ENCODE measurements at regions not wholly inside any gene's neighbourhood (a gene's known extent, or its start where the extent isn't known, plus 50 kb on each side); places are given as distances from the start of the nearest gene placed in this dataset.

GRCh38 chr18:14943967-14944636, 196.1 kb downstream of the ANKRD30B start:
- no peak overlapping the region for H2AFZ ChIP-seq (replicated peaks; ENCODE audit: low read length, poor library complexity)
- DNase-seq (no peak), ATAC-seq (ENCODE audit: low read depth) (no peak)
- H3K4me2 ChIP-seq (ENCODE audit: low read depth, low read length) = no peak overlapping the region
- H4K20me1 ChIP-seq (ENCODE audit: insufficient read depth, low read length) = no peaks in the 10 kb centered on the region
- H3K27ac ChIP-seq (ENCODE audit: insufficient read depth, low read length) = no peak overlapping the region
- no peak overlapping the region for H3K9ac ChIP-seq (ENCODE audit: low read depth, low read length)
- H2BK20ac ChIP-seq (ENCODE audit: low read depth, low read length) = no peak overlapping the region
- H3K27me3 ChIP-seq (ENCODE audit: control insufficient read depth, insufficient read depth, low read length) = no peaks in the 10 kb centered on the region
- dilution Hi-C loops (cut with HindIII; ENCODE audit: low sequenced_read_pairs, unreplicated experiment) = no loop called here
- in situ Hi-C loops (cut with MboI; ENCODE audit: low sequenced_read_pairs) = no loop called here
- no peak overlapping the region for H4K8ac ChIP-seq (ENCODE audit: low read depth in 2 of 2, low read length in 2 of 2)
- no peak overlapping the region for H3K4ac ChIP-seq (ENCODE audit: low read depth, low read length)
- no peak overlapping the region for H3K23ac ChIP-seq (ENCODE audit: low read depth, low read length)
- H2BK15ac ChIP-seq (ENCODE audit: low read depth, low read length) = no peak overlapping the region
- no peaks in the 10 kb centered on the region for H3K79me1 ChIP-seq (ENCODE audit: low read depth in 1 of 2, low read length in 2 of 2)
- H2AK9ac ChIP-seq (replicated peaks; ENCODE audit: low read depth, low read length, poor library complexity) = no peak overlapping the region
- no peak overlapping the region for H4K5ac ChIP-seq (ENCODE audit: low read depth, low read length)
- intact Hi-C loops (cut with micrococcal nuclease) = no loop called here
- no peaks in the 10 kb centered on the region for H3K36me3 ChIP-seq (ENCODE audit: control insufficient read depth, insufficient read depth, low read length)
- no peak overlapping the region for H2BK120ac ChIP-seq (ENCODE audit: low read depth, low read length)
- ChIA-PET CTCF (no interaction called here), POLR2A (ENCODE audit: unreplicated experiment) (no interaction called here)
- no peaks in the 10 kb centered on the region for H3K9me1 ChIP-seq (ENCODE audit: insufficient read depth, low read length)
- TF ChIP-seq CTCF (conservative IDR thresholded peaks at IDR 0.05; ENCODE audit: low read depth, low read length) (no peak), CEBPB (IDR thresholded peaks at IDR 0.05; ENCODE audit: low read depth, low read length) (no peak), MAFK (IDR thresholded peaks at IDR 0.05; ENCODE audit: low read depth, low read length) (no peak), USF2 (IDR thresholded peaks at IDR 0.05; ENCODE audit: low read depth, low read length) (no peak), NFE2L2 (IDR thresholded peaks at IDR 0.05; ENCODE audit: low read depth, low read length) (no peak), MXI1 (IDR thresholded peaks at IDR 0.05; ENCODE audit: borderline replicate concordance, low read depth, low read length) (no peak), RAD21 (IDR thresholded peaks at IDR 0.05; ENCODE audit: low read length) (no peak), RCOR1 (IDR thresholded peaks at IDR 0.05; ENCODE audit: insufficient replicate concordance, low read length) (no peak)
- no peak overlapping the region for H3K56ac ChIP-seq (ENCODE audit: extremely low read depth, insufficient read depth, low read length)
- no peak overlapping the region for H2BK5ac ChIP-seq (ENCODE audit: low read depth, low read length, poor library complexity, severe bottlenecking)
- H3K4me1 ChIP-seq (ENCODE audit: control insufficient read depth, insufficient read depth, low read length) = no peaks in the 10 kb centered on the region
- BruUV-seq (replicated peaks) = no TSS peak
- H3K9me3 ChIP-seq (ENCODE audit: control insufficient read depth, insufficient read depth, low read length) = peaks cover 32% of the 10 kb centered on the region
- no peak overlapping the region for H4K91ac ChIP-seq (ENCODE audit: insufficient read depth, low read depth, low read length)
- H3K18ac ChIP-seq (ENCODE audit: low read depth, low read length) = no peak overlapping the region
- WGBS, 2 experiments (ENCODE audit: extremely low coverage in 2 of 2, insufficient read length in 1 of 2) = no CpG with 5 or more reads among the region's 17 CpGs
- no peak overlapping the region for H2AK5ac ChIP-seq (ENCODE audit: low read depth, low read length)
- H3K4me3 ChIP-seq (ENCODE audit: insufficient read depth, low read depth, low read length) = no peak overlapping the region
- H3K14ac ChIP-seq (replicated peaks; ENCODE audit: low read depth, low read length) = no peak overlapping the region
